SK-N-MC (cell line): ENCODE measurements at regions not wholly inside any gene's neighbourhood (a gene's known extent, or its start where the extent isn't known, plus 50 kb on each side); places are given as distances from the start of the nearest gene placed in this dataset.

ENCODE experiments used
- EZH2 ChIP-seq: fragments of 200-600 bp; sonication (generic); IDR thresholded peaks from one replicate; pipeline ENCODE4 v1.6.1; 2017; ENCODE audit warnings: antibody characterized with exemption
- FOXP2 ChIP-seq: optimal IDR thresholded peaks from 2 replicates; pipeline ENCODE3; 2011; ENCODE audit warnings: mild to moderate bottlenecking, moderate library complexity; ENCODE audit not compliant: insufficient read depth; ENCODE audit errors: extremely low read length, control extremely low read depth
- POLR2AphosphoS5 ChIP-seq: IDR thresholded peaks from 2 replicates; pipeline ENCODE4 v1.6.1; 2012; ENCODE audit warnings: mild to moderate bottlenecking, low read depth, low read length, borderline replicate concordance

DNA sequence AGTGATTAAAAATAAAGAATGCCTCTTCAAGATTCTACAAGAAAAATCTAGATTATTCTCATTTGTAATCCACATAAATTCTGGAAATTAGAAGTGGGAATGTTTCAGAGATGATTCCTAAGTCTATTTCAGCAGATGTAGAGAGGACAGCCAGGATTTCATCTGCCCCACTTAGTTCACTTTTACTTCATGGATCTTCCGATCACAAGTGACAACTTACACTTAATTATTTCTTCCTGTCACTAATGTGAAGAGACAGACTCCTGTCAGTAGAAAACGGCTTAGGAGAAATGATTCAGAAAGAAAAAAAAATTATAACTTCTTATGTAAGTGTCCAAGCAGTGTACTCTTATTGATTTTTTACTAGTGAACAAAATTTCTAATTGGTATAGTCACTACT is 368.2 kb upstream of the SMIM30 start:
- no peak for TF ChIP-seq EZH2
- TF ChIP-seq POLR2AphosphoS5: no peak
- TF ChIP-seq FOXP2: no peak
